Type B pancreatic cell (in vitro differentiated cells): ENCODE measurements at regions not wholly inside any gene's neighbourhood (a gene's known extent, or its start where the extent isn't known, plus 50 kb on each side); places are given as distances from the start of the nearest gene placed in this dataset.

Experiments
- DNase-seq: peaks from one replicate; pipeline ENCODE4 v3.0.0; 2021; ENCODE audit warnings: mixed read lengths; ENCODE audit not compliant: unreplicated experiment; ENCODE audit errors: extremely low spot score
- H3K27ac Mint-ChIP-seq: 2 replicates; pipeline ENCODE4 v1.8.0; 2021; ENCODE audit warnings: mild to moderate bottlenecking, mixed read lengths
- H3K27me3 Mint-ChIP-seq: 2 replicates; pipeline ENCODE4 v1.8.0; 2021; ENCODE audit warnings: mixed read lengths
- H3K36me3 Mint-ChIP-seq: 2 replicates; pipeline ENCODE4 v1.8.0; 2021; ENCODE audit warnings: mixed read lengths
- H3K4me1 Mint-ChIP-seq: one replicate; pipeline ENCODE4 v1.8.0; 2021; ENCODE audit warnings: mixed read lengths; ENCODE audit not compliant: unreplicated experiment
- H3K4me3 Mint-ChIP-seq: 2 replicates; pipeline ENCODE4 v1.8.0; 2021; ENCODE audit warnings: mild to moderate bottlenecking, mixed read lengths
- H3K9me3 Mint-ChIP-seq: 2 replicates; pipeline ENCODE4 v1.8.0; 2021; ENCODE audit warnings: mixed read lengths
- TF ChIP-seq, protein P1 (sequence below): fragments of 200-600 bp; sonication (generic); conservative IDR thresholded peaks from 2 replicates; pipeline ENCODE4 v1.5.0; 2021; ENCODE audit warnings: antibody characterized with exemption, mild to moderate bottlenecking

- H3K4me1 Mint-ChIP-seq, result no peaks in the 10 kb centered on the region
- peaks cover 6% of the 10 kb centered on the region for H3K9me3 Mint-ChIP-seq
- TF ChIP-seq, protein P1, sequence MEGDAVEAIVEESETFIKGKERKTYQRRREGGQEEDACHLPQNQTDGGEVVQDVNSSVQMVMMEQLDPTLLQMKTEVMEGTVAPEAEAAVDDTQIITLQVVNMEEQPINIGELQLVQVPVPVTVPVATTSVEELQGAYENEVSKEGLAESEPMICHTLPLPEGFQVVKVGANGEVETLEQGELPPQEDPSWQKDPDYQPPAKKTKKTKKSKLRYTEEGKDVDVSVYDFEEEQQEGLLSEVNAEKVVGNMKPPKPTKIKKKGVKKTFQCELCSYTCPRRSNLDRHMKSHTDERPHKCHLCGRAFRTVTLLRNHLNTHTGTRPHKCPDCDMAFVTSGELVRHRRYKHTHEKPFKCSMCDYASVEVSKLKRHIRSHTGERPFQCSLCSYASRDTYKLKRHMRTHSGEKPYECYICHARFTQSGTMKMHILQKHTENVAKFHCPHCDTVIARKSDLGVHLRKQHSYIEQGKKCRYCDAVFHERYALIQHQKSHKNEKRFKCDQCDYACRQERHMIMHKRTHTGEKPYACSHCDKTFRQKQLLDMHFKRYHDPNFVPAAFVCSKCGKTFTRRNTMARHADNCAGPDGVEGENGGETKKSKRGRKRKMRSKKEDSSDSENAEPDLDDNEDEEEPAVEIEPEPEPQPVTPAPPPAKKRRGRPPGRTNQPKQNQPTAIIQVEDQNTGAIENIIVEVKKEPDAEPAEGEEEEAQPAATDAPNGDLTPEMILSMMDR, result no peak
- no peak overlapping the region for H3K4me3 Mint-ChIP-seq
- no peaks in the 10 kb centered on the region for H3K27me3 Mint-ChIP-seq
- DNase-seq, result no peak
- no peak overlapping the region for H3K27ac Mint-ChIP-seq
- H3K36me3 Mint-ChIP-seq, result no peaks in the 10 kb centered on the region
Measured at GRCh38 chr15:37536967-37537605, 397.4 kb upstream of the TMCO5A start.

GRCh38 chr15:37537802-37538201 is 396.6 kb upstream of the TMCO5A start:
- TF ChIP-seq, protein P1, result no peak
- H3K36me3 Mint-ChIP-seq, result no peaks in the 10 kb centered on the region
- no peak overlapping the region for H3K4me3 Mint-ChIP-seq
- no peaks in the 10 kb centered on the region for H3K4me1 Mint-ChIP-seq
- H3K27ac Mint-ChIP-seq, result no peak overlapping the region
- no peak for DNase-seq
- peaks cover 6% of the 10 kb centered on the region for H3K9me3 Mint-ChIP-seq
- H3K27me3 Mint-ChIP-seq, result no peaks in the 10 kb centered on the region

GRCh38 chr15:37548116-37548515 is 386.3 kb upstream of the TMCO5A start:
- TF ChIP-seq, protein P1, result no peak
- Mint-ChIP-seq H3K9me3 (peaks cover 3% of the 10 kb centered on the region), H3K4me1 (no peaks in the 10 kb centered on the region), H3K27ac (no peak overlapping the region), H3K4me3 (no peak overlapping the region), H3K36me3 (no peaks in the 10 kb centered on the region), H3K27me3 (peaks cover 3% of the 10 kb centered on the region)
- no peak for DNase-seq

- DNase-seq, result no peak
- Mint-ChIP-seq H3K4me1 (no peaks in the 10 kb centered on the region), H3K9me3 (peaks cover 5% of the 10 kb centered on the region), H3K27ac (no peak overlapping the region), H3K4me3 (no peak overlapping the region), H3K27me3 (peaks cover 3% of the 10 kb centered on the region), H3K36me3 (no peaks in the 10 kb centered on the region)
- TF ChIP-seq, protein P1, result no peak
Measured at GRCh38 chr15:37550360-37551024, 383.9 kb upstream of the TMCO5A start.

DNA sequence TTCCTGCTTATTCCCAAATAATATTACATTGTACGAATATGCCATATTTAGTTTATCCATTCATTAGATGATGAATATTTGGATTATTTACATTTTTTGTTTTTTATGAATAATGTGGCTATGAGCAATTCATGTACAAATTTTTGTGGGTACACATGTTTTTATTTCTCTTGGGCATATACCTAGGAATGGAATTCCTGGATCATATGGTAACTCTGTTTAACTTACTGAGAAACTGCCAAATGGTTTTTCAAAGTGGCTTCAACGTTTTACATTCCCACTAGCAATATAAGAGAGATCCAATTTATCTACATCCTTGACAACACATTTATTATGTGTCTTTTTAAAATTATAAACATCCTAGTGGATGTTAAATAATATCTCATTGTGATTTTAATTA is 362.0 kb upstream of the TMCO5A start:
- Mint-ChIP-seq H3K27ac (no peak overlapping the region), H3K4me1 (no peaks in the 10 kb centered on the region), H3K9me3 (no peaks in the 10 kb centered on the region), H3K36me3 (no peaks in the 10 kb centered on the region), H3K27me3 (no peaks in the 10 kb centered on the region), H3K4me3 (no peak overlapping the region)
- TF ChIP-seq, protein P1, result no peak
- DNase-seq, result no peak
